HL-60 (cell line): ENCODE measurements at regions not wholly inside any gene's neighbourhood (a gene's known extent, or its start where the extent isn't known, plus 50 kb on each side); places are given as distances from the start of the nearest gene placed in this dataset.

Source experiments
- DNase-seq, 2 experiments: peaks; one replicate each; pipeline ENCODE4 v3.0.0-alpha.2; 2010 to 2020; ENCODE audit warnings: low read depth in 1 of 2, low spot score in 1 of 2
- H3K27ac ChIP-seq: fragments of 250-450 bp; sonication (Bioruptor Pico); replicated peaks from 2 replicates; pipeline ENCODE4 v1.5.1; 2020; ENCODE audit warnings: mild to moderate bottlenecking, moderate library complexity
- H3K27me3 ChIP-seq: fragments of 250-450 bp; sonication (Bioruptor Pico); 2 replicates; pipeline ENCODE4 v1.5.1; 2021; ENCODE audit warnings: mild to moderate bottlenecking, moderate library complexity; ENCODE audit not compliant: insufficient read depth, poor library complexity, severe bottlenecking
- H3K4me3 ChIP-seq: replicated peaks from 2 replicates; pipeline ENCODE4 v1.5.1; 2011; ENCODE audit warnings: mild to moderate bottlenecking, control low read depth, low read length; ENCODE audit not compliant: insufficient read depth
- GABPA ChIP-seq: IDR thresholded peaks from 2 replicates; pipeline ENCODE4 v1.6.1; 2012; ENCODE audit warnings: low read depth
- POLR2AphosphoS5 ChIP-seq: IDR thresholded peaks from 2 replicates; pipeline ENCODE4 v1.6.1; 2012; ENCODE audit warnings: low read depth
- SPI1 ChIP-seq: IDR thresholded peaks from 2 replicates; pipeline ENCODE4 v1.6.1; 2012; ENCODE audit warnings: low read depth, mild to moderate bottlenecking, borderline replicate concordance
- TF ChIP-seq, protein P1 (sequence below): IDR thresholded peaks from one replicate; pipeline ENCODE4 v1.5.1; 2011; ENCODE audit warnings: low read length, control low read depth, inconsistent platforms; ENCODE audit not compliant: insufficient read depth
- TF ChIP-seq, protein P2 (sequence below): IDR thresholded peaks from 2 replicates; pipeline ENCODE4 v1.6.1; 2012; ENCODE audit warnings: low read depth; ENCODE audit not compliant: insufficient replicate concordance

- Histone ChIP-seq H3K27ac (no peak overlapping the region), H3K4me3 (no peak overlapping the region), H3K27me3 (no peaks in the 10 kb centered on the region)
- TF ChIP-seq GABPA (no peak), SPI1 (no peak), POLR2AphosphoS5 (no peak)
- TF ChIP-seq, protein P1, sequence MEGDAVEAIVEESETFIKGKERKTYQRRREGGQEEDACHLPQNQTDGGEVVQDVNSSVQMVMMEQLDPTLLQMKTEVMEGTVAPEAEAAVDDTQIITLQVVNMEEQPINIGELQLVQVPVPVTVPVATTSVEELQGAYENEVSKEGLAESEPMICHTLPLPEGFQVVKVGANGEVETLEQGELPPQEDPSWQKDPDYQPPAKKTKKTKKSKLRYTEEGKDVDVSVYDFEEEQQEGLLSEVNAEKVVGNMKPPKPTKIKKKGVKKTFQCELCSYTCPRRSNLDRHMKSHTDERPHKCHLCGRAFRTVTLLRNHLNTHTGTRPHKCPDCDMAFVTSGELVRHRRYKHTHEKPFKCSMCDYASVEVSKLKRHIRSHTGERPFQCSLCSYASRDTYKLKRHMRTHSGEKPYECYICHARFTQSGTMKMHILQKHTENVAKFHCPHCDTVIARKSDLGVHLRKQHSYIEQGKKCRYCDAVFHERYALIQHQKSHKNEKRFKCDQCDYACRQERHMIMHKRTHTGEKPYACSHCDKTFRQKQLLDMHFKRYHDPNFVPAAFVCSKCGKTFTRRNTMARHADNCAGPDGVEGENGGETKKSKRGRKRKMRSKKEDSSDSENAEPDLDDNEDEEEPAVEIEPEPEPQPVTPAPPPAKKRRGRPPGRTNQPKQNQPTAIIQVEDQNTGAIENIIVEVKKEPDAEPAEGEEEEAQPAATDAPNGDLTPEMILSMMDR: no peak
- TF ChIP-seq, protein P2, sequence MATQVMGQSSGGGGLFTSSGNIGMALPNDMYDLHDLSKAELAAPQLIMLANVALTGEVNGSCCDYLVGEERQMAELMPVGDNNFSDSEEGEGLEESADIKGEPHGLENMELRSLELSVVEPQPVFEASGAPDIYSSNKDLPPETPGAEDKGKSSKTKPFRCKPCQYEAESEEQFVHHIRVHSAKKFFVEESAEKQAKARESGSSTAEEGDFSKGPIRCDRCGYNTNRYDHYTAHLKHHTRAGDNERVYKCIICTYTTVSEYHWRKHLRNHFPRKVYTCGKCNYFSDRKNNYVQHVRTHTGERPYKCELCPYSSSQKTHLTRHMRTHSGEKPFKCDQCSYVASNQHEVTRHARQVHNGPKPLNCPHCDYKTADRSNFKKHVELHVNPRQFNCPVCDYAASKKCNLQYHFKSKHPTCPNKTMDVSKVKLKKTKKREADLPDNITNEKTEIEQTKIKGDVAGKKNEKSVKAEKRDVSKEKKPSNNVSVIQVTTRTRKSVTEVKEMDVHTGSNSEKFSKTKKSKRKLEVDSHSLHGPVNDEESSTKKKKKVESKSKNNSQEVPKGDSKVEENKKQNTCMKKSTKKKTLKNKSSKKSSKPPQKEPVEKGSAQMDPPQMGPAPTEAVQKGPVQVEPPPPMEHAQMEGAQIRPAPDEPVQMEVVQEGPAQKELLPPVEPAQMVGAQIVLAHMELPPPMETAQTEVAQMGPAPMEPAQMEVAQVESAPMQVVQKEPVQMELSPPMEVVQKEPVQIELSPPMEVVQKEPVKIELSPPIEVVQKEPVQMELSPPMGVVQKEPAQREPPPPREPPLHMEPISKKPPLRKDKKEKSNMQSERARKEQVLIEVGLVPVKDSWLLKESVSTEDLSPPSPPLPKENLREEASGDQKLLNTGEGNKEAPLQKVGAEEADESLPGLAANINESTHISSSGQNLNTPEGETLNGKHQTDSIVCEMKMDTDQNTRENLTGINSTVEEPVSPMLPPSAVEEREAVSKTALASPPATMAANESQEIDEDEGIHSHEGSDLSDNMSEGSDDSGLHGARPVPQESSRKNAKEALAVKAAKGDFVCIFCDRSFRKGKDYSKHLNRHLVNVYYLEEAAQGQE: no peak
- no peak for DNase-seq
Observed at GRCh38 chr10:93182790-93183189, 109.1 kb downstream of the CYP26A1 start.

GRCh38 chr10:93186653-93187052, 113.0 kb downstream of the CYP26A1 start:
- TF ChIP-seq, protein P1: no peak
- TF ChIP-seq, protein P2: no peak
- TF ChIP-seq GABPA (no peak), POLR2AphosphoS5 (no peak), SPI1 (no peak)
- Histone ChIP-seq H3K27me3 (no peaks in the 10 kb centered on the region), H3K4me3 (no peak overlapping the region), H3K27ac (no peak overlapping the region)
- DNase-seq: no peak

- no peak overlapping the region for H3K4me3 ChIP-seq
- no peak overlapping the region for H3K27ac ChIP-seq
- TF ChIP-seq GABPA: no peak
- TF ChIP-seq, protein P2: no peak
- TF ChIP-seq, protein P1: no peak
- TF ChIP-seq SPI1: no peak
- TF ChIP-seq POLR2AphosphoS5: no peak
- H3K27me3 ChIP-seq: no peaks in the 10 kb centered on the region
- DNase-seq: no peak
Observed at GRCh38 chr10:93189944-93190343, 116.3 kb downstream of the CYP26A1 start.
